ENCODE measurements at regions not wholly inside any gene's neighbourhood (a gene's known extent, or its start where the extent isn't known, plus 50 kb on each side); places are given as distances from the start of the nearest gene placed in this dataset.

DNA sequence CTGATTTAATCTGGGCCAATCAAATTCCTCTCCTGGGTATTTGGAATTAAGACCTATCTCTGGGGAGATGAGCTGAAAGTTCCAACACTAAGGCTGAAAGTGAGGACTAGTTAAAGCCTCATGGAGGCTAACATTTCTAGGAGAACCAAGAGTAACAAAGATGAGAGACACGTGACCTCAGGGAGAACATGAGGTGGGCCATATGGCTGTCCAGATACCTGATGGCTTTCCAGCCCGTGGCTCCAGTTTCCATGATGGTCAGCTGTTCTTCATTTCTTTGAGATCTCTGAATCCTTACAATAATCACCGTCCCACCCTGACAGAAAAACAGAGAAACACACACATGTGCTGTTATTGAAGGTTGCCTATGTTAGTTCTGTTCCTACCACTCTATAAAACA, 66.1 kb downstream of the LEPR start:
- Histone ChIP-seq H3K36me3 (ENCODE audit: control insufficient read depth in 2 of 2, insufficient read depth in 2 of 2, low read length in 2 of 2) (no peaks in the 10 kb centered on the region), H3K27ac (ENCODE audit: low read length) (no peak overlapping the region), H3K27me3 (ENCODE audit: control insufficient read depth in 1 of 2, insufficient read depth in 2 of 2, low read length in 2 of 2) (no peaks in the 10 kb centered on the region), H3K4me3 (ENCODE audit: low read length in 2 of 2) (no peak overlapping the region), H3K4me1 (ENCODE audit: control insufficient read depth, insufficient read depth, low read length) (no peaks in the 10 kb centered on the region), H3K9ac (ENCODE audit: low read length in 2 of 2) (no peak overlapping the region), H3K9me3 (ENCODE audit: control insufficient read depth in 2 of 2, low read length in 2 of 2) (no peaks in the 10 kb centered on the region)

DNA sequence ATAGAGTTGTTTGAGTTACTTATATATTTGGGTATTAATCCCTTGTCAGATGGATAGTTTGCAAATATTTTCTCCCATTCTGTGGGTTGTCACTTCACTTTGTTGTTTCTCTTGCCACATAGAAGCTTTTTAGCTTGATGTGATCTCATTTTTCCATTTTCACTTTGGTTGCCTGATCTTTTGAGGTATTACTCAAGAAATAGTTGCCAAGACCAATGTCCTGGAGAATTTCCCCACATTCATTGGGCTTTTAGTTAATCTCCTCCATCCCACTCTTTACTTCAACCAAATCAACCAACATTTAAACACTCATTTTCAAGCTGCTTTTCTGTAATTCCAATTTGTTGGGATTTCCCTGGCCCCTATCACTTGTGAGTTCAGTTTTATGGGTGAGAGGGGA, 69.0 kb downstream of the LEPR start:
- no peaks in the 10 kb centered on the region for H3K4me1 ChIP-seq (ENCODE audit: control insufficient read depth, insufficient read depth, low read length)
- no peak overlapping the region for H3K4me3 ChIP-seq (ENCODE audit: low read length in 2 of 2)
- H3K9me3 ChIP-seq (ENCODE audit: control insufficient read depth in 2 of 2, low read length in 2 of 2): no peaks in the 10 kb centered on the region
- H3K9ac ChIP-seq (ENCODE audit: low read length in 2 of 2): no peak overlapping the region
- no peaks in the 10 kb centered on the region for H3K36me3 ChIP-seq (ENCODE audit: control insufficient read depth in 2 of 2, insufficient read depth in 2 of 2, low read length in 2 of 2)
- no peak overlapping the region for H3K27ac ChIP-seq (ENCODE audit: low read length)
- H3K27me3 ChIP-seq (ENCODE audit: control insufficient read depth in 1 of 2, insufficient read depth in 2 of 2, low read length in 2 of 2): no peaks in the 10 kb centered on the region

DNA sequence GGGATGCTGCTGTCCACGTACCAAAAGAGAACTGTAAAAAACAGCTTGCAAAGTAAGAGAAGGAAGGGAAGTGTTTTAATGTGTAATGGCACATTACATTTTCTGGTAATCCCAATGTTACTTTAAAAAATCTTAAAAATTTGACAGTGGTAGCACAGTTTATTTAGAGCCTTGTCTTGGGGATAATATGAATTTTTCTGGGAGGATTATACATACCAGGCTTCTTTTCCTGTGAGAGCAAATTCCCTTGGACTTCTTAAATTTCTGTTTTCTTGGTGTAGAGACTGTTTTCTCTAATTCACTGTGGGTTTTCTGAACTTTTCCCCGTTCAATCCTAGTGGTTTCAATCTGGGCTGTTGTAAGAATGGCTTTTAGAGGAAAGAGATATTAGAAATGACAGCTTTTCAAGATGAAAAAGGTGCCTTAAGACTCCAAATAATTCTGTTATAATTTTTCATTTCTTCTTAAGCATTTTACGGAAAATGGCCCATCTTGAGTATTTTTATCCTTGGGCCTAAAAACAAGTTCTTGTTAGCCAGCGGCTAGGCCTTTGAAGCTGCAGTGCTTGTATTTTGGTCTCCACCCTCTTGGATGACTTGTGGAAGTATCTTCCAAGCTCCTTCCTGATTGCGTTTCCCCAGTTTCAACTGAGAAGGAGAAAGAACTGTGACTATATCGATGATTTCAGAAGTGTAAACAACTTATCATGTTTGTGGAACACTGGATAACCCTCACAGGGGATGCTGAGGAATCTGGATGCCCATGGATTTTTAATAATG, 70.0 kb downstream of the LEPR start:
- no peak overlapping the region for H3K27ac ChIP-seq (ENCODE audit: low read length)
- no peak overlapping the region for H3K9ac ChIP-seq (ENCODE audit: low read length in 2 of 2)

DNA sequence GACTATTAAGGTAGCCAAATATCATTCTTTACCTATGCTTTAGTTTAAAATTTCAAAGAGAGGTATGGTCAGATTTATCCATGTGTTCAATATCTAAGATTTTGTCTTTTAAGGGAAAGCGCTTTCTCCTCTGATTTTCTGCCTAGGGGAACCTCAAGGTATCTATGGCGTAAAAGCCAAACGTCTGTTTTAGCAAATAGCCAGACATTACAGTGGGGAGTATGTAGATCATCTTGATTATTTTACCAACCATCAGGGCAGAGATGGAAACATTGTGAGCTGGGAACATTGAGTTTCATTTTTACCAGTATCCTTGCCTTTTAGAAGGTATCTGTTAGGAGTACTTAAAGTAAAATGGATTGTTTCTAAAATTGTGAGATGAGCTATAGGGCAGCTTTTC, 71.0 kb downstream of the LEPR start:
- Histone ChIP-seq H3K36me3 (ENCODE audit: control insufficient read depth in 2 of 2, insufficient read depth in 2 of 2, low read length in 2 of 2) (no peaks in the 10 kb centered on the region), H3K27ac (ENCODE audit: low read length) (no peak overlapping the region), H3K4me3 (ENCODE audit: low read length in 2 of 2) (no peak overlapping the region), H3K4me1 (ENCODE audit: control insufficient read depth, insufficient read depth, low read length) (no peaks in the 10 kb centered on the region), H3K27me3 (ENCODE audit: control insufficient read depth in 1 of 2, insufficient read depth in 2 of 2, low read length in 2 of 2) (no peaks in the 10 kb centered on the region), H3K9me3 (ENCODE audit: control insufficient read depth in 2 of 2, low read length in 2 of 2) (no peaks in the 10 kb centered on the region), H3K9ac (ENCODE audit: low read length in 2 of 2) (no peak overlapping the region)

More for the DNA sequence above, 70.0 kb downstream of the LEPR start:
- H3K27me3 ChIP-seq (ENCODE audit: control insufficient read depth in 1 of 2, insufficient read depth in 2 of 2, low read length in 2 of 2): no peaks in the 10 kb centered on the region
- H3K4me1 ChIP-seq (ENCODE audit: control insufficient read depth, insufficient read depth, low read length): no peaks in the 10 kb centered on the region
- no peak overlapping the region for H3K4me3 ChIP-seq (ENCODE audit: low read length in 2 of 2)
- no peaks in the 10 kb centered on the region for H3K36me3 ChIP-seq (ENCODE audit: control insufficient read depth in 2 of 2, insufficient read depth in 2 of 2, low read length in 2 of 2)
- no peaks in the 10 kb centered on the region for H3K9me3 ChIP-seq (ENCODE audit: control insufficient read depth in 2 of 2, low read length in 2 of 2)

DNA sequence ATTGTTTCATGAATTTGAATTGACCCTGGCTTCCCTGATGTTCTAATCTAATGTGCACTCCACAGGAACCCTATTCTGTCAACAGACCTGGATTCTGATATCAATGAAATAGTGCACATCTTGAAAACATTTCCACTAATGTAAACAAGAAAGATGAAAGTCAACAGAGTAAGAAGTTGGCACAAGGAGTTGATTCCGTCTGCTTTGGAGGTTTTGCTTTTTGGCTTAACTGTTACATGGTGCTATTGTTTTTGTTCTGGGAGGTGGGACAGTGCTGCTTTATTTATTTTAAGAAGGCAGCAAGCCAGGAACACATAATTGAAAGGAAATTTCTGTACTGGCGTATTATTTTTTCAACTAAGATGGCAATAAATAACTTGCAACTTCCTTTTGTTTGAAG, 73.3 kb downstream of the LEPR start:
- Histone ChIP-seq H3K4me3 (ENCODE audit: low read length in 2 of 2) (no peak overlapping the region), H3K9me3 (ENCODE audit: control insufficient read depth in 2 of 2, low read length in 2 of 2) (no peaks in the 10 kb centered on the region), H3K27ac (ENCODE audit: low read length) (no peak overlapping the region), H3K9ac (ENCODE audit: low read length in 2 of 2) (no peak overlapping the region), H3K36me3 (ENCODE audit: control insufficient read depth in 2 of 2, insufficient read depth in 2 of 2, low read length in 2 of 2) (no peaks in the 10 kb centered on the region), H3K27me3 (ENCODE audit: control insufficient read depth in 1 of 2, insufficient read depth in 2 of 2, low read length in 2 of 2) (no peaks in the 10 kb centered on the region), H3K4me1 (ENCODE audit: control insufficient read depth, insufficient read depth, low read length) (no peaks in the 10 kb centered on the region)

DNA sequence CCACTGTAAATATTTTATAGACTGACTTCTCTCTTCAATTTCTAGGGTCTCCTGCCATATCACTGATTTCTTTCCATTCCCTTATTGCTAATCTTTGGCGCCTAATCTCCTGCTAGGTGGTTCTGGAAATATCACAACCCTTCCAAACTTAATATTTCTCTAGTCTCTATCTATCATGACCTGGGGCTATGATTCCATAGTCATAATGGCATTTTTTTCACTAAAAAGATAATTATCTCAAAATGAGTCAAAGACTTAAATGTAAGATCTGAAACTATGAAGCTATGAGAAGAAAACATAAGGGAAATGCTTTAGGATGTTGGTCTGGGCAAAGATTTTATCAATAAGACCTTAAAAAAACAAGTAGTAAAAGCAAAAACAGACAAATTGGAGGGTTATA, 74.2 kb downstream of the LEPR start:
- Histone ChIP-seq H3K9ac (ENCODE audit: low read length in 2 of 2) (no peak overlapping the region), H3K9me3 (ENCODE audit: control insufficient read depth in 2 of 2, low read length in 2 of 2) (no peaks in the 10 kb centered on the region), H3K4me1 (ENCODE audit: control insufficient read depth, insufficient read depth, low read length) (no peaks in the 10 kb centered on the region), H3K36me3 (ENCODE audit: control insufficient read depth in 2 of 2, insufficient read depth in 2 of 2, low read length in 2 of 2) (no peaks in the 10 kb centered on the region), H3K27ac (ENCODE audit: low read length) (no peak overlapping the region), H3K27me3 (ENCODE audit: control insufficient read depth in 1 of 2, insufficient read depth in 2 of 2, low read length in 2 of 2) (no peaks in the 10 kb centered on the region), H3K4me3 (ENCODE audit: low read length in 2 of 2) (no peak overlapping the region)

DNA sequence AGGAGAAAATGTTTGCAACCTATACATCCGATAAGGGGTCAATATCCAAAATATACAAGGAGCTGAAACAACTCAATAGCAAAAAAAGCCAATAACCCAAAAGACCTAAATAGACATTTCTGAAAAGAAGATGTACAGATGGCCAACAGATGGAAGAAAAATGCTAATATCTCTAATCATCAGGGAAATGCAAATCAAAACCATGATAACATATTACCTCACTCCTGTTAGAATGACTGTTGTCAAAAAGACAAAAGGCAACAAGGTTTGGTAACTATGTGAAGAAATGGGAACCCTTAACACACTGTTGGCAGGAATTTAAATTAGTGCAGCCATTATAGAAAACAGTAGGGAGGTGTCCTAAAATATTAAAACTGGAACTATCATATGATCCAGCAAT, 74.7 kb downstream of the LEPR start:
- no peaks in the 10 kb centered on the region for H3K27me3 ChIP-seq (ENCODE audit: control insufficient read depth in 1 of 2, insufficient read depth in 2 of 2, low read length in 2 of 2)
- H3K9ac ChIP-seq (ENCODE audit: low read length in 2 of 2): no peak overlapping the region
- no peaks in the 10 kb centered on the region for H3K4me1 ChIP-seq (ENCODE audit: control insufficient read depth, insufficient read depth, low read length)
- no peaks in the 10 kb centered on the region for H3K9me3 ChIP-seq (ENCODE audit: control insufficient read depth in 2 of 2, low read length in 2 of 2)
- H3K36me3 ChIP-seq (ENCODE audit: control insufficient read depth in 2 of 2, insufficient read depth in 2 of 2, low read length in 2 of 2): no peaks in the 10 kb centered on the region
- no peak overlapping the region for H3K27ac ChIP-seq (ENCODE audit: low read length)
- H3K4me3 ChIP-seq (ENCODE audit: low read length in 2 of 2): no peak overlapping the region

DNA sequence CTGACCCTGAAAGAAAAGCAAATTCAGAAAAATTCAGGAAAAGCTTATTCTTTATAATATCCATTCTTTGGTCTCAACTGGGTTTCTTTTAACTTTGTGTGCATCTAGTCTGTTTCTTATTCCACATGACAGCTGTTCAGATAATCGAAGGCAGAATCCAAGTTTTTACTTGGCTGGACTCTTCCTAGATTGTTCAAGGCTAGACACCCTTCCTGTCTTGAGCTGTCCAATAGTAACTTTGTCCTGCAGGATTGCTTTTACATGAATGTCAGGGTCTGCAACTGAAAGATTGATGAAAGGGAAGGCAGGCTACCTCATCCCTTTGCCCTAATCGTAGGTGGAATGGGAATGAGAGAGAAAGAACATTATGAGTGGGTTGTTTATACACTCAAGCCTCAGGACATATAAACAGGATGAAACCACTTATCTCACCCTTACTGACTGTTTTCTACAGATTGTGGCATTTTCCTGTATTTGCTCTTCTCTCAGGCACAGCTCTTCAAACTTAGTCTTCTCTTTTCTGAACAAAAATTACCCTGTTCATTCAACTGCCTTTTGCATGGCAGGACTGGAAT, 76.9 kb downstream of the LEPR start:
- Histone ChIP-seq H3K27me3 (ENCODE audit: control insufficient read depth in 1 of 2, insufficient read depth in 2 of 2, low read length in 2 of 2) (no peaks in the 10 kb centered on the region), H3K9me3 (ENCODE audit: control insufficient read depth in 2 of 2, low read length in 2 of 2) (no peaks in the 10 kb centered on the region), H3K36me3 (ENCODE audit: control insufficient read depth in 2 of 2, insufficient read depth in 2 of 2, low read length in 2 of 2) (no peaks in the 10 kb centered on the region), H3K4me3 (ENCODE audit: low read length in 2 of 2) (no peak overlapping the region), H3K27ac (ENCODE audit: low read length) (no peak overlapping the region), H3K4me1 (ENCODE audit: control insufficient read depth, insufficient read depth, low read length) (no peaks in the 10 kb centered on the region), H3K9ac (ENCODE audit: low read length in 2 of 2) (no peak overlapping the region)

DNA sequence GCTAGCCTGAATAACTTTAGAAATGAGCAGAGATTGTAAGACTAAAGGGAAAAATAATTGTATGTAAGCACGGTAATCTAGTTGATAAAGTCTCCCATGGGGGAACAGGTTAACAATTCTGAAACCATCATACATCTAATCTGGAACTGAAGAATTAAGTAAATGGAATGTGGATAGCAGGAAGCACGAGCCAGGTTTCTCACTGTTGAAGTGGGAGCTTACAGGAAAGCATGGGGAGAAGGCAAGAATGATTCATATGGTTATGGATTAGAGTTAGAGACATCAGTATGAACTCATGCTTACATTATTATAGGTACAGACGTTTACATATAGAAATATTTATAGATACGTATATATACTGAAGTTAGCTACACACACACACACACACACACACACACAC, 83.0 kb downstream of the LEPR start:
- H3K9ac ChIP-seq (ENCODE audit: low read length in 2 of 2): no peak overlapping the region
- H3K4me3 ChIP-seq (ENCODE audit: low read length in 2 of 2): no peak overlapping the region

DNA sequence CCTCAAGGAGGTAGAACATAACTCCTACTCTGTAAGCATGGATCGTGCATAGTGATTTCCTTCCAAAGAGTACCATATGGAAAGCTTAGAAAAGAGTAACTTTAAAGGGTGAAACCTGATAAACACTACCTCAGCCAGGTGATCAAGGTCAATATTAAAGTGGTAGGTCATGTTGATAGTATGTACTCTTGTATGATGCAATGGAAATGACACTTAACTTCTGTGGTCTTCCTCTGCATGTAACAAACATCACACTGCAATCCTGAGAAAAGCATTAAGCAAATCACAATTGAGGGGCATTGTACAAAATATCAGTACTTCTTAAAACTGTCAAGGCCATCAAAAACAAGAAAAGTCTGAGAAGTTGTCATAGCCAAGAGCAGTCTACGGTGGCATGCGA, 83.8 kb downstream of the LEPR start:
- H3K4me3 ChIP-seq (ENCODE audit: low read length in 2 of 2): no peak overlapping the region
- H3K9ac ChIP-seq (ENCODE audit: low read length in 2 of 2): no peak overlapping the region
- no peaks in the 10 kb centered on the region for H3K36me3 ChIP-seq (ENCODE audit: control insufficient read depth in 2 of 2, insufficient read depth in 2 of 2, low read length in 2 of 2)
- no peaks in the 10 kb centered on the region for H3K27me3 ChIP-seq (ENCODE audit: control insufficient read depth in 1 of 2, insufficient read depth in 2 of 2, low read length in 2 of 2)
- H3K9me3 ChIP-seq (ENCODE audit: control insufficient read depth in 2 of 2, low read length in 2 of 2): no peaks in the 10 kb centered on the region
- no peaks in the 10 kb centered on the region for H3K4me1 ChIP-seq (ENCODE audit: control insufficient read depth, insufficient read depth, low read length)
- H3K27ac ChIP-seq (ENCODE audit: low read length): no peak overlapping the region

More for the DNA sequence above, 83.0 kb downstream of the LEPR start:
- Histone ChIP-seq H3K27ac (ENCODE audit: low read length) (no peak overlapping the region), H3K9me3 (ENCODE audit: control insufficient read depth in 2 of 2, low read length in 2 of 2) (no peaks in the 10 kb centered on the region), H3K36me3 (ENCODE audit: control insufficient read depth in 2 of 2, insufficient read depth in 2 of 2, low read length in 2 of 2) (no peaks in the 10 kb centered on the region), H3K27me3 (ENCODE audit: control insufficient read depth in 1 of 2, insufficient read depth in 2 of 2, low read length in 2 of 2) (no peaks in the 10 kb centered on the region), H3K4me1 (ENCODE audit: control insufficient read depth, insufficient read depth, low read length) (no peaks in the 10 kb centered on the region)

DNA sequence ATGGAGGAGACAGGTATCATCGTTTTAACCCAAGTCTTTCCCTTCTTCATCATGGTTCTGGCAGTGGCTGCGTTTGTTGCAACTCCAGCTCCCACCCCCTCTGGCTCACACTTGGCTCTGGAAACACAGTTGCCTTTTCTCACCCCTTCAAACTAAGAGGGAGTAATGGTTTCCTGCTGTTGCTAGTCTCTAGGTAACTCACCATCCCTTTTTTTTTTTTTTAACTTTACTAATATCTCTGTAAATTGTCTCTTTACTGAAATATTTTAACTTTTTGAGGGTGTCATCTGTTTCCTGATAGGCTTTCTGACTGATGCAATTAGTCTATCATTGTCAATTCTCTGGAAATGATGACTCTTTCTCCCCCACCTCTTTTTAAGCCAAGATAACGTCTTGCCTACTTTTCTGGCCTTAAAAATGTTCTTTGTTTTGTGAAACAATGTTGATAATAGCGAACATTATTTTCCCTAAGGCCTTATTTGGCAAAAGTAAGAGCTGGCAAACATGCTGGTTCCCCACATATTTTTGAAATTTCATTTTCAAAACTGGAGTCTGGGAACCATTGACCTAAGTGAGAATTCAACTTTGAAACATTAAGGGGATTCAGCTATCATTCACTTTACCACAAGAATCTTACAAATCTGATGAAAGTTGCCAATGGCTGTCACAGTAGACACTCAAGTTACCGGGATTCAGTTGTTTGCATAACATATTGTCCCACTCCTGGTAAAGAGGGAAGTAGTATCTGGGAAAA, 85.3 kb downstream of the LEPR start:
- H3K9ac ChIP-seq (ENCODE audit: low read length in 2 of 2): no peak overlapping the region
- no peak overlapping the region for H3K4me3 ChIP-seq (ENCODE audit: low read length in 2 of 2)
- no peaks in the 10 kb centered on the region for H3K36me3 ChIP-seq (ENCODE audit: control insufficient read depth in 2 of 2, insufficient read depth in 2 of 2, low read length in 2 of 2)
- H3K27ac ChIP-seq (ENCODE audit: low read length): no peak overlapping the region
- no peaks in the 10 kb centered on the region for H3K27me3 ChIP-seq (ENCODE audit: control insufficient read depth in 1 of 2, insufficient read depth in 2 of 2, low read length in 2 of 2)
- H3K9me3 ChIP-seq (ENCODE audit: control insufficient read depth in 2 of 2, low read length in 2 of 2): no peaks in the 10 kb centered on the region
- no peaks in the 10 kb centered on the region for H3K4me1 ChIP-seq (ENCODE audit: control insufficient read depth, insufficient read depth, low read length)
